NCI-H2227 treated with DMSO at 0.1 percent for 48 hours (cell line): ENCODE measurements at regions not wholly inside any gene's neighbourhood (a gene's known extent, or its start where the extent isn't known, plus 50 kb on each side); places are given as distances from the start of the nearest gene placed in this dataset.

Experiments
- DNase-seq: peaks from one replicate; lab custom pipeline; 2025; lab: John Stamatoyannopoulos, UW

DNA sequence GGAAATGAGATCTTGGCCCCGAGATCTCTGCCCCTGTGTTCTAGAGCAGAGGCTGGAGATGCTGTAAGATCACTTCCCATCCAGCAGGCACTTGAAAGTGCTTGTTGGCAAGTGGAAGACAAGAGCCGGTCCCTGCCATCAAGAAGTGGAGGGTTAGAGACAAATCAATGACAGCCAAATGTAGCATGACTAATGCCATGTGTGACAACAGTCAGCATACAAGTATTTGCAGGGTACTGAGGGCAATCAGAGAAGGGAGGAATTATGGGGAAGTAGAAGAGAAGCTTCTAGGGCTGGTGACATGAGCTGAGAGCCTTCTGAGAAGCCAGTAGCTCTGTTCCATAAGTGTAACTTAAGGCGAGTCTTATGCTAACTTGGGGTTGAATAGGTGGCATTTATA, 58.6 kb downstream of the TMEM17 start:
- DNase-seq, result no peak

- DNase-seq, result no peak
Measured at GRCh38 chr2:62446491-62446890, 59.5 kb downstream of the TMEM17 start.

- DNase-seq, result no peak
Measured at GRCh38 chr2:62443886-62444285, 62.1 kb downstream of the TMEM17 start.

- DNase-seq, result no peak
Measured at GRCh38 chr2:62443471-62443870, 62.5 kb downstream of the TMEM17 start.

DNA sequence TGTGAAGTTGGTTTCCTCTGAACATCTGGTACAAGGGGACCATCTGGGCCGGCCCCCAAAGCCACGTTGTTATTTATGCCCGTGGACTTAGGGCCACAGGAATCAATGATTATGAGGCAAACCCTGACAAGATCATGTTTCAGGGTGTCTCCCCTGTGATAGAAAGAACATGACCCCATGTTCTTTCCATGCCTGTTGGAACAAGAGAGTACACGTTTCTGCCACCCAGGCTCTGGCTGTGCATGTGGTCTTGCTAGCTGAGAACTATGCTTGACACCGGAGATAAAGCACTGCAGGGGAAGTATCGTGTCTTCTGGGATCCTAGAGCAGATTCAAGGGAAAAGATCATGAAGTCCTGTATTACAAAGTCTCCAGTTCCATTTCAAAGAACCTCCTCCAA, 64.2 kb downstream of the TMEM17 start:
- no peak for DNase-seq

- no peak for DNase-seq
Measured at GRCh38 chr2:62441421-62441820, 64.6 kb downstream of the TMEM17 start.

DNA sequence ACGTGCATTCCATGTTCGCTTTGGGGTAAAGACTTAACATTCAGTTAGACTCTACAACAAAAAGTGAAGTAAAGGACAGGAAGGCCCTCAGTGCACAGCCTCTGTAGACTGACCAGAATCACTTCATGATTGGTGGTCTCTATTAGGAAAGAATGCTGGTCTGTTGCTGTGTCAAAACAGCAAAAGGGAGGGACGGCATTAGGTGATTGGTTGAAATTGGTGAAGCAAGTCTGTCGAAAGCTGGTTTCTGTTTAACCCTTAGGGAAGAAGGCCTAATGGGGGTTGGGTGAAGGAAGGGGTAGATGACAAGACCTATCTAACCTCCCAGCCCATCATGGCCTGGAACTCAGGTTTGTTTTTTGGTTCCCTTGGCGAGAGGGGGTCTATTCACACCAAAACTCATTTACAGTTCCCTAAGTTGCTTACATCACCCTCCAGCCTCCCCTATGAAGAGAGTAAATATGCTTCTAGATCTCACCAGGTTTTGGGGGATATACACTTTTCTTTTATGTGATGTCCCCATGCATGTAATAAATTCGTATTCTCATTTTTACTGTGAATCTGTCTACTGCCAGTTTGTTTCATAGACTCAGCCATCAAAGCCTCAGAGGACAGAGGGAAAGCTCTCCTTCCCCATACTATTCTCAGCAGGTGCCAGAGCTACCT, 65.6 kb downstream of the TMEM17 start:
- no peak for DNase-seq

- no peak for DNase-seq
Measured at GRCh38 chr2:62439425-62439824, 66.6 kb downstream of the TMEM17 start.

GRCh38 chr2:62437785-62438184, 68.2 kb downstream of the TMEM17 start:
- no peak for DNase-seq

DNA sequence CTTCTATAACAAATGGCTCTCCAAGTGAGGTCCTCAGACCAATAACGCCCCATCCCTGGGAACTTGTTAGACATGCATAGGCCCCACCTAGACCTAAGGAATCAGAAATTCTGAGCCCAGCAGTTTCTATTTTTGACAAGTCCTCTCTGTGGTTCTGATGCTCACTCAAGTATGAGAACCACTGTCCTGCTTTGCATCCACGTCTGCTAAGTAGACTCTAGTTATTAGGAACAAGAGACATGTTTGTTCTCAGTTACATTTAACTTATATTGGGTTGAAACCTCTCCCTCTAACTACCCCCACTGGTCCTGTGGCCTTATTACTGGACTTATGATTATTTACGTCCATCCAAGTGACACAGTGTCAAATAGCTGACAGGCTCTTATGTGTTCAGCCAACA, 70.3 kb downstream of the TMEM17 start:
- no peak for DNase-seq

DNA sequence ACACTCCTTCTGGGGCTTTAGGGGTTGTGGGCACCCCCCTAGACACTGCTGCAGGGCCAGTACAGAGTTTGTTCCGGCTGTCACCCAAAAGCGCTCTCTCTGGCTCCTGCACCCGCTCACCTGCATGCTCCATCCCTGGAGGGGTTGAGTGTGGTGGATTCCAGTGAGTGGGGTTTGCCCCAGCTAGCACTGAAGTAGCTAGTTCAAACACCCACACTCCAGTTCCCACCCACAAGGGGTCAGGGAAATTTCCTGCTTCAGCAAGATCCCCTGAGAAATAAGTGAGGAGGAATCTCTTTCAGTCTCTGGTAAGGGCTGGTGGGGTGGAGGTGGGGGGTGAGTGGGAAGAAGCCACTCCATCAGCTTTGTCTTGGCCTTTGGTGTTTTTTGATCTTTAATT, 73.6 kb downstream of the TMEM17 start:
- no peak for DNase-seq

DNA sequence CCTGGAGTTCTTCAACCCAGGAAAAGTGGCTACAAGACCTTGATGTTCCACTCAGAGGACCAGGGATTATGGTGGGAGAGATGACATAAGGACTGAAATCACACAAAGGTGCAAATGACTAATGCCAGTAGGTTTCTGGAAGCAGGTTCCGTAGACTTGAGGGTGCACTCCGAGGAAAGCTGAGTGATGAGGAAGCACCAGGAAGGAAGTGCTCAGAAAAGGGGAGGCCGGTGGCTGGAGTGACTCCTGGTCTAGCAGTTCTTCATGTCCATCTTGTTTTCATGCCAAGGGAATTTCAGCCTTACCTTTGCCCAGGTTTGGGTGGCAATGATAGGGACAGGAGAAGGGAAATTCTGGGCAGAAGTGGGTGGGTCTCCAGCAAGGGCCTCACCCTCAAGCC, 74.5 kb downstream of the TMEM17 start:
- DNase-seq, result no peak

DNA sequence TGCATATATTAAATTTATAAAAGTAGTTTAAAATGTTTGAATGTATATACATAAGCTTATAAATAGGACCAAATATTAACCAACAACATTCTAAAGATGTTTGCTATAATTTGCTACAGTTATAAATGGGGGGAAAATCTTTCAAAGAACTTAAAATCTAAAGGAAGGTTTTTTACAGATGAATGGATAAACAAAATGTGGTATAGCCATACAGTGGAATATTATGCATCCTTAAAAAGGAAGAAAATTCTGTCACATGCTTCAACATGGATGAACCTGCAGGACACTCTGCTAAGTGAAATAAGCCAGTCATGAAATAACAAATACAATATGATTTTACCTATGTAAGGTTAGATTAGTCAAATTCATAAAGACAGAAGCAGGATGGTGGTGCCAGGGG, 75.8 kb downstream of the TMEM17 start:
- DNase-seq, result no peak

- DNase-seq, result no peak
Measured at GRCh38 chr2:62427146-62427545, 78.8 kb downstream of the TMEM17 start.

- DNase-seq, result no peak
Measured at GRCh38 chr2:62426154-62426912, 79.7 kb downstream of the TMEM17 start.

DNA sequence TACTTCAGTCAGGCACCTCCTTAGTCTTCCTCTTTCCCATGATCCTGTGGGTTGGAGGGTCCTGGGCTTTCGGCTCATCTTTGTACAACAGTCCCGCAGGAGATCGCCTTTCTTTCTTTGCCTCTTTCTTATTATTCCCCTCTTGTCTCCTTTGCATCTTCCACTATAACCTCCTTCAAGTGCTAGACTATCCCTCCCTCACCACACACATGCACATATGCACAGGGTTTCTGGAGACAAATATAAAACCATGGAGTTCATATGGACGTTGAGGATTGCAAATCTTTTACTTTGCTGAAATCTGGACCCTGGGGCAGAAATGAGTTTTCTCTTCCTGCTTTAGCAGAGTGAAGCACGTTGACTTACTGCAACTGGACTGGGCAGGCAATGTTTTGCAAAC, 80.3 kb downstream of the TMEM17 start:
- no peak for DNase-seq

GRCh38 chr2:62424899-62425298, 81.1 kb downstream of the TMEM17 start:
- DNase-seq, result no peak

- no peak for DNase-seq
Measured at GRCh38 chr2:62423883-62424458, 82.0 kb downstream of the TMEM17 start.

GRCh38 chr2:62423235-62423634, 82.8 kb downstream of the TMEM17 start:
- DNase-seq, result peak; percentile 1

- DNase-seq, result no peak
Measured at GRCh38 chr2:62415518-62415917, 90.5 kb downstream of the TMEM17 start.

GRCh38 chr2:62415019-62415431, 91.0 kb downstream of the TMEM17 start:
- no peak for DNase-seq

GRCh38 chr2:62413116-62413663, 92.8 kb downstream of the TMEM17 start:
- DNase-seq, result no peak

- no peak for DNase-seq
Measured at GRCh38 chr2:62412347-62412742, 93.7 kb downstream of the TMEM17 start.
